ENCODE measurements at regions not wholly inside any gene's neighbourhood (a gene's known extent, or its start where the extent isn't known, plus 50 kb on each side); places are given as distances from the start of the nearest gene placed in this dataset.
"Not testable (repeated sequence)": the region's sequence is repeated elsewhere in the genome, so short reads cannot be mapped to it uniquely, and the experiment has no call there.

GRCh38 chr19:28324275-28325060 lies 888.5 kb downstream of the UQCRFS1 start:
- no peak for DNase-seq (ENCODE audit: low spot score)

- no peak for DNase-seq (ENCODE audit: low spot score)
Measured at GRCh38 chr19:28322945-28323344, 890.0 kb downstream of the UQCRFS1 start.

- DNase-seq (ENCODE audit: low spot score) = no peak
Measured at GRCh38 chr19:28322491-28322890, 890.5 kb downstream of the UQCRFS1 start.

GRCh38 chr19:28319918-28320317 lies 893.0 kb downstream of the UQCRFS1 start:
- no peak for DNase-seq (ENCODE audit: low spot score)

GRCh38 chr19:28319227-28319626 lies 893.7 kb downstream of the UQCRFS1 start:
- no peak for DNase-seq (ENCODE audit: low spot score)

GRCh38 chr19:28318469-28319179 lies 894.3 kb downstream of the UQCRFS1 start:
- DNase-seq (ENCODE audit: low spot score) = no peak

- no peak for DNase-seq (ENCODE audit: low spot score)
Measured at GRCh38 chr19:28316464-28316863, 896.5 kb downstream of the UQCRFS1 start.

GRCh38 chr19:28314756-28315155 lies 898.2 kb downstream of the UQCRFS1 start:
- DNase-seq (ENCODE audit: low spot score) = no peak

- no peak for DNase-seq (ENCODE audit: low spot score)
Measured at GRCh38 chr19:28314287-28314686, 898.7 kb downstream of the UQCRFS1 start.

- DNase-seq (ENCODE audit: low spot score) = no peak
Measured at GRCh38 chr19:28313633-28314032, 899.3 kb downstream of the UQCRFS1 start.

GRCh38 chr19:28312269-28312668 lies 900.7 kb downstream of the UQCRFS1 start:
- no peak for DNase-seq (ENCODE audit: low spot score)

- DNase-seq (ENCODE audit: low spot score) = not testable (repeated sequence)
Measured at GRCh38 chr19:28310829-28311228, 902.1 kb downstream of the UQCRFS1 start.

GRCh38 chr19:28309070-28309469 lies 903.9 kb downstream of the UQCRFS1 start:
- DNase-seq (ENCODE audit: low spot score) = no peak

GRCh38 chr19:28307963-28308362 lies 905.0 kb downstream of the UQCRFS1 start:
- DNase-seq (ENCODE audit: low spot score) = no peak

- DNase-seq (ENCODE audit: low spot score) = no peak
Measured at GRCh38 chr19:28307487-28307886, 905.5 kb downstream of the UQCRFS1 start.

- DNase-seq (ENCODE audit: low spot score) = no peak
Measured at GRCh38 chr19:28305513-28305912, 907.4 kb downstream of the UQCRFS1 start.

- DNase-seq (ENCODE audit: low spot score) = no peak
Measured at GRCh38 chr19:28303502-28303901, 909.4 kb downstream of the UQCRFS1 start.

GRCh38 chr19:28301961-28302360 lies 911.0 kb downstream of the UQCRFS1 start:
- no peak for DNase-seq (ENCODE audit: low spot score)

- DNase-seq (ENCODE audit: low spot score) = no peak
Measured at GRCh38 chr19:28301463-28301862, 911.5 kb downstream of the UQCRFS1 start.

GRCh38 chr19:28299649-28300048 lies 913.3 kb downstream of the UQCRFS1 start:
- DNase-seq (ENCODE audit: low spot score) = no peak

- no peak for DNase-seq (ENCODE audit: low spot score)
Measured at GRCh38 chr19:28297586-28298157, 915.3 kb downstream of the UQCRFS1 start.

- DNase-seq (ENCODE audit: low spot score) = no peak
Measured at GRCh38 chr19:28297036-28297435, 915.9 kb downstream of the UQCRFS1 start.

GRCh38 chr19:28296506-28296905 lies 916.4 kb downstream of the UQCRFS1 start:
- no peak for DNase-seq (ENCODE audit: low spot score)

Data from pons (tissue), 1 donor.